GM19463 (cell line): ENCODE measurements at regions not wholly inside any gene's neighbourhood (a gene's known extent, or its start where the extent isn't known, plus 50 kb on each side); places are given as distances from the start of the nearest gene placed in this dataset.
"Not testable (repeated sequence)": the region's sequence is repeated elsewhere in the genome, so short reads cannot be mapped to it uniquely, and the experiment has no call there.

ENCODE experiments used
- ATAC-seq: cut with Tn5 transposase; IDR thresholded peaks from one replicate; pipeline ENCODE4 v1.9.1; 2021; ENCODE audit warnings: mild to moderate bottlenecking, moderate library complexity; ENCODE audit not compliant: unreplicated experiment

- ATAC-seq: no peak
Observed at GRCh38 chr4:62591756-62592155, 1391.6 kb downstream of the ADGRL3 start.

- ATAC-seq: no peak
Observed at GRCh38 chr4:62588671-62589070, 1388.5 kb downstream of the ADGRL3 start.

- no peak for ATAC-seq
Observed at GRCh38 chr4:62571494-62571893, 1371.4 kb downstream of the ADGRL3 start.

- no peak for ATAC-seq
Observed at GRCh38 chr4:62560858-62561257, 1360.7 kb downstream of the ADGRL3 start.

- ATAC-seq: no peak
Observed at GRCh38 chr4:62550121-62550520, 1350.0 kb downstream of the ADGRL3 start.

GRCh38 chr4:62549601-62550000, 1349.5 kb downstream of the ADGRL3 start:
- no peak for ATAC-seq

- ATAC-seq: no peak
Observed at GRCh38 chr4:62548765-62549164, 1348.6 kb downstream of the ADGRL3 start.

- ATAC-seq: no peak
Observed at GRCh38 chr4:62548108-62548524, 1348.0 kb downstream of the ADGRL3 start.

- no peak for ATAC-seq
Observed at GRCh38 chr4:62544428-62544827, 1344.3 kb downstream of the ADGRL3 start.

GRCh38 chr4:62543002-62543401, 1342.9 kb downstream of the ADGRL3 start:
- ATAC-seq: no peak

GRCh38 chr4:62533573-62533972, 1333.4 kb downstream of the ADGRL3 start:
- no peak for ATAC-seq

GRCh38 chr4:62531731-62532130, 1331.6 kb downstream of the ADGRL3 start:
- no peak for ATAC-seq

GRCh38 chr4:62531264-62531663, 1331.1 kb downstream of the ADGRL3 start:
- ATAC-seq: no peak

GRCh38 chr4:62528874-62529273, 1328.7 kb downstream of the ADGRL3 start:
- ATAC-seq: no peak

GRCh38 chr4:62526671-62527070, 1326.5 kb downstream of the ADGRL3 start:
- ATAC-seq: no peak

GRCh38 chr4:62523256-62523655, 1323.1 kb downstream of the ADGRL3 start:
- ATAC-seq: no peak

- ATAC-seq: no peak
Observed at GRCh38 chr4:62522273-62522672, 1322.1 kb downstream of the ADGRL3 start.

- no peak for ATAC-seq
Observed at GRCh38 chr4:62517716-62518115, 1317.6 kb downstream of the ADGRL3 start.

GRCh38 chr4:62513306-62513705, 1313.2 kb downstream of the ADGRL3 start:
- ATAC-seq: no peak

GRCh38 chr4:62512271-62512670, 1312.1 kb downstream of the ADGRL3 start:
- no peak for ATAC-seq

- no peak for ATAC-seq
Observed at GRCh38 chr4:62510228-62510627, 1310.1 kb downstream of the ADGRL3 start.

GRCh38 chr4:62500296-62500695, 1300.2 kb downstream of the ADGRL3 start:
- ATAC-seq: no peak

- ATAC-seq: no peak
Observed at GRCh38 chr4:62495032-62495431, 1294.9 kb downstream of the ADGRL3 start.

GRCh38 chr4:62491756-62492155, 1291.6 kb downstream of the ADGRL3 start:
- ATAC-seq: not testable (repeated sequence)
